Peyer's patch (tissue), 4 donors: ENCODE measurements at regions not wholly inside any gene's neighbourhood (a gene's known extent, or its start where the extent isn't known, plus 50 kb on each side); places are given as distances from the start of the nearest gene placed in this dataset.

ENCODE experiments used
- POLR2A ChIP-seq, 2 donors: fragments of 450-650 bp; IDR thresholded peaks; one replicate each; pipeline ENCODE4 v1.5.1; 2017; ENCODE audit warnings: antibody characterized with exemption in 2 of 2, mild to moderate bottlenecking in 2 of 2, moderate library complexity in 2 of 2
- TF ChIP-seq, protein P1 (sequence below), 6 experiments: fragments of 450-650 bp in 4 of 6; fragments of 200-600 bp in 2 of 6; sonication (generic) in 1 of 6; IDR thresholded peaks; one replicate each; pipeline ENCODE4 v1.5.1; 2017 to 2019; ENCODE audit warnings: antibody characterized with exemption in 6 of 6, mild to moderate bottlenecking in 3 of 6, moderate library complexity in 1 of 6

- TF ChIP-seq, protein P1, sequence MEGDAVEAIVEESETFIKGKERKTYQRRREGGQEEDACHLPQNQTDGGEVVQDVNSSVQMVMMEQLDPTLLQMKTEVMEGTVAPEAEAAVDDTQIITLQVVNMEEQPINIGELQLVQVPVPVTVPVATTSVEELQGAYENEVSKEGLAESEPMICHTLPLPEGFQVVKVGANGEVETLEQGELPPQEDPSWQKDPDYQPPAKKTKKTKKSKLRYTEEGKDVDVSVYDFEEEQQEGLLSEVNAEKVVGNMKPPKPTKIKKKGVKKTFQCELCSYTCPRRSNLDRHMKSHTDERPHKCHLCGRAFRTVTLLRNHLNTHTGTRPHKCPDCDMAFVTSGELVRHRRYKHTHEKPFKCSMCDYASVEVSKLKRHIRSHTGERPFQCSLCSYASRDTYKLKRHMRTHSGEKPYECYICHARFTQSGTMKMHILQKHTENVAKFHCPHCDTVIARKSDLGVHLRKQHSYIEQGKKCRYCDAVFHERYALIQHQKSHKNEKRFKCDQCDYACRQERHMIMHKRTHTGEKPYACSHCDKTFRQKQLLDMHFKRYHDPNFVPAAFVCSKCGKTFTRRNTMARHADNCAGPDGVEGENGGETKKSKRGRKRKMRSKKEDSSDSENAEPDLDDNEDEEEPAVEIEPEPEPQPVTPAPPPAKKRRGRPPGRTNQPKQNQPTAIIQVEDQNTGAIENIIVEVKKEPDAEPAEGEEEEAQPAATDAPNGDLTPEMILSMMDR (IDR thresholded peaks at IDR 0.05) = no peak
- TF ChIP-seq POLR2A (IDR thresholded peaks at IDR 0.05) = no peak
These were observed 116.9 kb upstream of the MAP1LC3B2 start for GRCh38 chr12:116442304-116442703.
